ENCODE measurements at regions not wholly inside any gene's neighbourhood (a gene's known extent, or its start where the extent isn't known, plus 50 kb on each side); places are given as distances from the start of the nearest gene placed in this dataset.

DNA sequence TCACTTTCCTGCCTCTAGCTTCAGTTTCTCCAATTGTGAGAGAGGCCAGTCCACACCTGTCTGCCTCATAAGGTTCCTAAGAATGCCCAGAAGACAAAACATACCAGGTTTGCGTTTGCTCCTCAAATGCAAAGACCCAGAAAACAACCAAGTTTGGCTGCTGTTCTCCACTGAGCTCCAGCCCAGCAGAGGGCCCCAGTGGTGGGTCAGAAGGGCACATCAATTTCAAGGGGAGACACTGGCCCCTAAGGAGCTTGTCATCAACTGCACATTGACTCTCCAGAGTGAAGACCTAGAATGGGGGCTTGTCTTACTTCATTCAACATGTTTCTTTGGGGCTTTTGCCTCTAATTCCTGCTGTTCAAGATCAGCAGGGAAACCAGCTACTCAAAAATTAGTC is 127.9 kb upstream of the SLC6A11 start:
- TF ChIP-seq, protein P1, sequence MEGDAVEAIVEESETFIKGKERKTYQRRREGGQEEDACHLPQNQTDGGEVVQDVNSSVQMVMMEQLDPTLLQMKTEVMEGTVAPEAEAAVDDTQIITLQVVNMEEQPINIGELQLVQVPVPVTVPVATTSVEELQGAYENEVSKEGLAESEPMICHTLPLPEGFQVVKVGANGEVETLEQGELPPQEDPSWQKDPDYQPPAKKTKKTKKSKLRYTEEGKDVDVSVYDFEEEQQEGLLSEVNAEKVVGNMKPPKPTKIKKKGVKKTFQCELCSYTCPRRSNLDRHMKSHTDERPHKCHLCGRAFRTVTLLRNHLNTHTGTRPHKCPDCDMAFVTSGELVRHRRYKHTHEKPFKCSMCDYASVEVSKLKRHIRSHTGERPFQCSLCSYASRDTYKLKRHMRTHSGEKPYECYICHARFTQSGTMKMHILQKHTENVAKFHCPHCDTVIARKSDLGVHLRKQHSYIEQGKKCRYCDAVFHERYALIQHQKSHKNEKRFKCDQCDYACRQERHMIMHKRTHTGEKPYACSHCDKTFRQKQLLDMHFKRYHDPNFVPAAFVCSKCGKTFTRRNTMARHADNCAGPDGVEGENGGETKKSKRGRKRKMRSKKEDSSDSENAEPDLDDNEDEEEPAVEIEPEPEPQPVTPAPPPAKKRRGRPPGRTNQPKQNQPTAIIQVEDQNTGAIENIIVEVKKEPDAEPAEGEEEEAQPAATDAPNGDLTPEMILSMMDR (IDR thresholded peaks at IDR 0.05; ENCODE audit: low read length): peak; percentile 25; the same call in 1 of the 2 replicates
- TF ChIP-seq EZH2 (IDR thresholded peaks at IDR 0.05; ENCODE audit: borderline replicate concordance, low read length): no peak

Data from OCI-LY1 (cell line).